ENCODE measurements at regions not wholly inside any gene's neighbourhood (a gene's known extent, or its start where the extent isn't known, plus 50 kb on each side); places are given as distances from the start of the nearest gene placed in this dataset.

- Histone ChIP-seq H3K79me2 (ENCODE audit: low read length) (no peaks in the 10 kb centered on the region), H3K4me2 (ENCODE audit: low read depth, low read length) (no peak overlapping the region), H3K9me2 (replicated peaks; ENCODE audit: insufficient read depth, low read length) (no peaks in the 10 kb centered on the region), H3K9me3 (replicated peaks; ENCODE audit: insufficient read depth, low read length) (no peaks in the 10 kb centered on the region), H3K9ac (ENCODE audit: low read length) (no peak overlapping the region), H2AFZ (ENCODE audit: low read length) (no peak overlapping the region), H3K36me3 (replicated peaks; ENCODE audit: insufficient read depth, low read length) (no peaks in the 10 kb centered on the region), H3K4me3 (ENCODE audit: low read length) (no peak overlapping the region), H3K27me3 (replicated peaks; ENCODE audit: insufficient read depth, low read length) (no peaks in the 10 kb centered on the region), H4K20me1 (ENCODE audit: insufficient read depth, low read length) (no peaks in the 10 kb centered on the region), H3F3A (ENCODE audit: insufficient read depth, low read length) (no peaks in the 10 kb centered on the region), H3K27ac (ENCODE audit: low read length) (no peak overlapping the region), H3K4me1 (ENCODE audit: low read length) (no peaks in the 10 kb centered on the region)
- DNase-seq, result no peak
- TF ChIP-seq CTCF (IDR thresholded peaks at IDR 0.05; ENCODE audit: low read length) (no peak), EZH2 (optimal IDR thresholded peaks at IDR 0.05; ENCODE audit: low read depth, low read length) (no peak), EZH2phosphoT487 (IDR thresholded peaks at IDR 0.05; ENCODE audit: low read length) (no peak)
Observed at GRCh38 chr6:14950103-14950969, 295.5 kb upstream of the JARID2 start.

- Histone ChIP-seq H3K9me2 (replicated peaks; ENCODE audit: insufficient read depth, low read length) (no peaks in the 10 kb centered on the region), H3F3A (ENCODE audit: insufficient read depth, low read length) (no peaks in the 10 kb centered on the region), H3K27ac (ENCODE audit: low read length) (no peak overlapping the region), H3K36me3 (replicated peaks; ENCODE audit: insufficient read depth, low read length) (no peaks in the 10 kb centered on the region), H3K9ac (ENCODE audit: low read length) (no peak overlapping the region), H3K27me3 (replicated peaks; ENCODE audit: insufficient read depth, low read length) (no peaks in the 10 kb centered on the region), H3K4me3 (ENCODE audit: low read length) (no peak overlapping the region), H4K20me1 (ENCODE audit: insufficient read depth, low read length) (no peaks in the 10 kb centered on the region), H3K4me2 (ENCODE audit: low read depth, low read length) (no peak overlapping the region), H2AFZ (ENCODE audit: low read length) (no peak overlapping the region), H3K4me1 (ENCODE audit: low read length) (no peaks in the 10 kb centered on the region), H3K79me2 (ENCODE audit: low read length) (no peaks in the 10 kb centered on the region), H3K9me3 (replicated peaks; ENCODE audit: insufficient read depth, low read length) (no peaks in the 10 kb centered on the region)
- no peak for DNase-seq
- TF ChIP-seq CTCF (IDR thresholded peaks at IDR 0.05; ENCODE audit: low read length), result no peak
- TF ChIP-seq EZH2 (optimal IDR thresholded peaks at IDR 0.05; ENCODE audit: low read depth, low read length), result no peak
- no peak for TF ChIP-seq EZH2phosphoT487 (IDR thresholded peaks at IDR 0.05; ENCODE audit: low read length)
Observed at GRCh38 chr6:14950970-14951276, 294.9 kb upstream of the JARID2 start.

GRCh38 chr6:14951704-14952103 is 294.2 kb upstream of the JARID2 start:
- no peaks in the 10 kb centered on the region for H3F3A ChIP-seq (ENCODE audit: insufficient read depth, low read length)
- no peaks in the 10 kb centered on the region for H3K4me1 ChIP-seq (ENCODE audit: low read length)
- no peak overlapping the region for H3K27ac ChIP-seq (ENCODE audit: low read length)
- H3K9ac ChIP-seq (ENCODE audit: low read length), result no peak overlapping the region
- DNase-seq, result no peak
- no peak overlapping the region for H3K4me3 ChIP-seq (ENCODE audit: low read length)
- no peaks in the 10 kb centered on the region for H3K36me3 ChIP-seq (replicated peaks; ENCODE audit: insufficient read depth, low read length)
- no peaks in the 10 kb centered on the region for H4K20me1 ChIP-seq (ENCODE audit: insufficient read depth, low read length)
- H3K4me2 ChIP-seq (ENCODE audit: low read depth, low read length), result no peak overlapping the region
- TF ChIP-seq CTCF (IDR thresholded peaks at IDR 0.05; ENCODE audit: low read length), result no peak
- no peak for TF ChIP-seq EZH2phosphoT487 (IDR thresholded peaks at IDR 0.05; ENCODE audit: low read length)
- no peak for TF ChIP-seq EZH2 (optimal IDR thresholded peaks at IDR 0.05; ENCODE audit: low read depth, low read length)
- H2AFZ ChIP-seq (ENCODE audit: low read length), result no peak overlapping the region
- no peaks in the 10 kb centered on the region for H3K9me3 ChIP-seq (replicated peaks; ENCODE audit: insufficient read depth, low read length)
- H3K27me3 ChIP-seq (replicated peaks; ENCODE audit: insufficient read depth, low read length), result no peaks in the 10 kb centered on the region
- no peaks in the 10 kb centered on the region for H3K9me2 ChIP-seq (replicated peaks; ENCODE audit: insufficient read depth, low read length)
- no peaks in the 10 kb centered on the region for H3K79me2 ChIP-seq (ENCODE audit: low read length)

Data from MM.1S (cell line).